Choroid plexus epithelial cell (primary cell): ENCODE measurements at regions not wholly inside any gene's neighbourhood (a gene's known extent, or its start where the extent isn't known, plus 50 kb on each side); places are given as distances from the start of the nearest gene placed in this dataset.

Experiments
- DNase-seq: peaks from one replicate; pipeline ENCODE4 v3.0.0-alpha.2; 2010; ENCODE audit warnings: low read depth
- H3K4me3 ChIP-seq: 2 replicates; pipeline ENCODE4 v1.5.1; 2011; ENCODE audit warnings: low read depth, mild to moderate bottlenecking, control low read depth, low read length, moderate library complexity
- CTCF ChIP-seq: conservative IDR thresholded peaks from 2 replicates; pipeline ENCODE4 v1.5.1; 2011; ENCODE audit warnings: low read depth, mild to moderate bottlenecking, control low read depth, inconsistent platforms, low read length, moderate library complexity

GRCh38 chr13:31674051-31674450 lies 65.3 kb upstream of the RXFP2 start:
- DNase-seq, result peak; percentile 13
- H3K4me3 ChIP-seq, result no peak overlapping the region
- no peak for TF ChIP-seq CTCF

- no peak for TF ChIP-seq CTCF
- no peak overlapping the region for H3K4me3 ChIP-seq
- peak; percentile 2 for DNase-seq
Observed at GRCh38 chr13:31675440-31675953, 63.8 kb upstream of the RXFP2 start.

GRCh38 chr13:31681133-31681532 lies 58.2 kb upstream of the RXFP2 start:
- DNase-seq, result no peak
- no peak overlapping the region for H3K4me3 ChIP-seq

GRCh38 chr13:31684466-31684865 lies 54.9 kb upstream of the RXFP2 start:
- no peak for DNase-seq
- no peak overlapping the region for H3K4me3 ChIP-seq
- no peak for TF ChIP-seq CTCF

More at GRCh38 chr13:31681133-31681532, 58.2 kb upstream of the RXFP2 start:
- TF ChIP-seq CTCF, result no peak

GRCh38 chr13:31686670-31687425 lies 52.5 kb upstream of the RXFP2 start:
- TF ChIP-seq CTCF, result no peak
- no peak overlapping the region for H3K4me3 ChIP-seq
- no peak for DNase-seq
